ENCODE measurements at regions not wholly inside any gene's neighbourhood (a gene's known extent, or its start where the extent isn't known, plus 50 kb on each side); places are given as distances from the start of the nearest gene placed in this dataset.

- no peak for TF ChIP-seq BACH2 (CRISPR knock-in tag; IDR thresholded peaks at IDR 0.05; ENCODE audit: borderline replicate concordance)
- TF ChIP-seq CREB5 (CRISPR knock-in tag; IDR thresholded peaks at IDR 0.05; ENCODE audit: low read depth): no peak
- TF ChIP-seq TOX (CRISPR knock-in tag; IDR thresholded peaks at IDR 0.05; ENCODE audit: borderline replicate concordance): no peak
- no peak for TF ChIP-seq TCF4 (CRISPR knock-in tag; IDR thresholded peaks at IDR 0.05; ENCODE audit: borderline replicate concordance)
- no peak for TF ChIP-seq GLIS3 (CRISPR knock-in tag; IDR thresholded peaks at IDR 0.05)
- no peak for TF ChIP-seq RARB (CRISPR knock-in tag; IDR thresholded peaks at IDR 0.05)
- no peak for TF ChIP-seq ISL1 (CRISPR knock-in tag; IDR thresholded peaks at IDR 0.05)
- no peak for TF ChIP-seq CSDC2 (CRISPR knock-in tag; IDR thresholded peaks at IDR 0.05)
- TF ChIP-seq ZC3H10 (CRISPR knock-in tag; IDR thresholded peaks at IDR 0.05): no peak
- no peak for TF ChIP-seq ZNF70 (CRISPR knock-in tag; IDR thresholded peaks at IDR 0.05)
- no peak for TF ChIP-seq PPARA (CRISPR knock-in tag; IDR thresholded peaks at IDR 0.05; ENCODE audit: borderline replicate concordance)
- TF ChIP-seq ESRRG (CRISPR knock-in tag; IDR thresholded peaks at IDR 0.05): no peak
- no peak for ATAC-seq
Measured at GRCh38 chr20:60135276-60135675, 177.1 kb downstream of the CDH26 start.

DNA sequence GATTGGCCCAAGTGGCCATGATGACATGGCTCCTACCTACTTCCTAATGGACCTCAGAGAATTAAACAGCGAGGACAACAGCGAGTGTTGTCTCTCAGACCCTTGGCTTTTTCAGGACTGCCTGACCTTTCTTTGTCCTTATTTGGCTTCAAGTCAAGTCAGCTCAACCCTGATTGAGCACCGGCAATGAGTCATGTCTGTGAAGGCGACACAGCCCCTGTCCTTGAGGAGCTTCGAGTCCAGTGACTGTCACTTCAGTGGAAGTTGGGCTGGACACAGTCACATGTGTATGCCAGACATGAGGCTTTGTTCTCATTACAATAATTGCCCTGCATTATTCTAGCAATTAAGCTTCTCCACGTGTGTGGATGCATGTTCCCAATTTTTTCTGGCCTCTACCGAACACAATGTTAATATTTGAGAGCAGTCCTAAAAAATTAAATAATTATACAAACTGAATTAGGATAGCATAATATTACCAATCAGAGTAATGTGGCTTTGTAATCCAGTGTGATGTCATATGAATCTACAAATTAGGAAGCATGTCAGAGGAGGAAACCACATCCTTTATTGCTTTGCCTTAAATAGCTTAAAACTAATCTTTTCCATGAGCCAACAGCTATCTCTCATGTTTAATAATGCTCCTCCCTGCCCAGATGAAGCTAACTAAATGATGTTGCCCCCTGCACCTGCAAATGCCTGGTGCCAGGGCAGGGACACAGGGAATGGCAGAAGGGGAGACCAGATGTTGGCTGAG, 178.6 kb downstream of the CDH26 start:
- TF ChIP-seq BACH2 (CRISPR knock-in tag; IDR thresholded peaks at IDR 0.05; ENCODE audit: borderline replicate concordance) (no peak), TOX (CRISPR knock-in tag; IDR thresholded peaks at IDR 0.05; ENCODE audit: borderline replicate concordance) (no peak), PPARA (CRISPR knock-in tag; IDR thresholded peaks at IDR 0.05; ENCODE audit: borderline replicate concordance) (no peak), ESRRG (CRISPR knock-in tag; IDR thresholded peaks at IDR 0.05) (no peak)
- no peak for ATAC-seq

DNA sequence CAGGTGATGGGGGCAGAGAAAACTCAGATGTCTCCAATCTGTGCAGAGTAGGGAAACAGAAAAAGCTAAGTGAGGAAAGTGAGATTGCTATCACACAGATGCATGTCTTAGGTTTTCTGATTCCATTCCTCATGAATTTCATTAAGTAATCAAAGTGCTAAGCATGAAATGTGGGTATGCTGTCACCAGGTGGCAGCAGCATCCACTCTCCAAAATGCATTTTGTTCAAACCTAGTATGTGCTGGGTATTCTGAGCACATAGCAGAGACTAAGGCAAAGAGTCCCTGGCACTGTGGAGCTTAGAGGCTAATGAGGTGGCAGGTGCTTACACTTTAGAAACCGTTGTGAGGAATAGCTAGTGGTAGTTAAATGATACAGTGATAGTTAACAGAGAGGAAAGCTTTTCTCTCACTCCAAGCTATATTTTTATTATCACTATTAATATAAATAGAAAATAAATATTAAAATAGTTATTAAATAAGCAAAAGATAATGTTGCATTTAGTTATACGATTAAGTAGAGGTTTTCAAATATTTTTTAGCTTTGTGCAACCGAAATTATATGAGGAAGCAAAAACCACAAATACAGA, 179.5 kb downstream of the CDH26 start:
- TF ChIP-seq CSRNP3 (CRISPR knock-in tag; IDR thresholded peaks at IDR 0.05) (no peak), ZC3H10 (CRISPR knock-in tag; IDR thresholded peaks at IDR 0.05) (no peak)
- no peak for ATAC-seq

- TF ChIP-seq SNAI2 (CRISPR knock-in tag; IDR thresholded peaks at IDR 0.05) (no peak), GLIS3 (CRISPR knock-in tag; IDR thresholded peaks at IDR 0.05) (no peak), ESRRG (CRISPR knock-in tag; IDR thresholded peaks at IDR 0.05) (no peak), ZNF8 (CRISPR knock-in tag; IDR thresholded peaks at IDR 0.05) (no peak)
Measured at GRCh38 chr20:60138256-60139220, 180.3 kb downstream of the CDH26 start.

GRCh38 chr20:60139663-60140446, 181.6 kb downstream of the CDH26 start:
- ATAC-seq: no peak
- TF ChIP-seq ZNF8 (CRISPR knock-in tag; IDR thresholded peaks at IDR 0.05) (no peak), ZFP3 (CRISPR knock-in tag; IDR thresholded peaks at IDR 0.05) (no peak), ISL1 (CRISPR knock-in tag; IDR thresholded peaks at IDR 0.05) (no peak), CREB5 (CRISPR knock-in tag; IDR thresholded peaks at IDR 0.05; ENCODE audit: low read depth) (no peak), BACH2 (CRISPR knock-in tag; IDR thresholded peaks at IDR 0.05; ENCODE audit: borderline replicate concordance) (no peak), ZFP30 (CRISPR knock-in tag; IDR thresholded peaks at IDR 0.05) (no peak), ZNF565 (CRISPR knock-in tag; conservative IDR thresholded peaks at IDR 0.05; ENCODE audit: low read depth) (no peak), SNAI2 (CRISPR knock-in tag; IDR thresholded peaks at IDR 0.05) (no peak), RARB (CRISPR knock-in tag; IDR thresholded peaks at IDR 0.05) (no peak), ARNTL (CRISPR knock-in tag; IDR thresholded peaks at IDR 0.05; ENCODE audit: borderline replicate concordance, low read depth) (no peak), ZC3H10 (CRISPR knock-in tag; IDR thresholded peaks at IDR 0.05) (no peak)
- TF ChIP-seq, protein P1, sequence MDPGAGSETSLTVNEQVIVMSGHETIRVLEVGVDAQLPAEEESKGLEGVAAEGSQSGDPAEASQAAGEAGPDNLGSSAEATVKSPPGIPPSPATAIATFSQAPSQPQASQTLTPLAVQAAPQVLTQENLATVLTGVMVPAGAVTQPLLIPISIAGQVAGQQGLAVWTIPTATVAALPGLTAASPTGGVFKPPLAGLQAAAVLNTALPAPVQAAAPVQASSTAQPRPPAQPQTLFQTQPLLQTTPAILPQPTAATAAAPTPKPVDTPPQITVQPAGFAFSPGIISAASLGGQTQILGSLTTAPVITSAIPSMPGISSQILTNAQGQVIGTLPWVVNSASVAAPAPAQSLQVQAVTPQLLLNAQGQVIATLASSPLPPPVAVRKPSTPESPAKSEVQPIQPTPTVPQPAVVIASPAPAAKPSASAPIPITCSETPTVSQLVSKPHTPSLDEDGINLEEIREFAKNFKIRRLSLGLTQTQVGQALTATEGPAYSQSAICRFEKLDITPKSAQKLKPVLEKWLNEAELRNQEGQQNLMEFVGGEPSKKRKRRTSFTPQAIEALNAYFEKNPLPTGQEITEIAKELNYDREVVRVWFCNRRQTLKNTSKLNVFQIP (CRISPR knock-in tag; IDR thresholded peaks at IDR 0.05; ENCODE audit: borderline replicate concordance, low read depth): no peak

More at GRCh38 chr20:60138256-60139220, 180.3 kb downstream of the CDH26 start:
- no peak for ATAC-seq
